GM12891 (cell line): ENCODE measurements at regions not wholly inside any gene's neighbourhood (a gene's known extent, or its start where the extent isn't known, plus 50 kb on each side); places are given as distances from the start of the nearest gene placed in this dataset.

ENCODE experiments used
- POLR2A ChIP-seq: IDR thresholded peaks from 2 replicates; pipeline ENCODE4 v1.6.1; 2011; ENCODE audit warnings: low read depth, low read length, control low read depth
- POLR2AphosphoS5 ChIP-seq: IDR thresholded peaks from 2 replicates; pipeline ENCODE4 v1.6.1; 2011; ENCODE audit warnings: low read depth, low read length, control low read depth
- POU2F2 ChIP-seq: IDR thresholded peaks from 2 replicates; pipeline ENCODE4 v1.6.1; 2011; ENCODE audit warnings: low read depth, mild to moderate bottlenecking, control low read depth, low read length, moderate library complexity
- TAF1 ChIP-seq: IDR thresholded peaks from 2 replicates; pipeline ENCODE4 v1.6.1; 2011; ENCODE audit warnings: low read depth, low read length, control low read depth

DNA sequence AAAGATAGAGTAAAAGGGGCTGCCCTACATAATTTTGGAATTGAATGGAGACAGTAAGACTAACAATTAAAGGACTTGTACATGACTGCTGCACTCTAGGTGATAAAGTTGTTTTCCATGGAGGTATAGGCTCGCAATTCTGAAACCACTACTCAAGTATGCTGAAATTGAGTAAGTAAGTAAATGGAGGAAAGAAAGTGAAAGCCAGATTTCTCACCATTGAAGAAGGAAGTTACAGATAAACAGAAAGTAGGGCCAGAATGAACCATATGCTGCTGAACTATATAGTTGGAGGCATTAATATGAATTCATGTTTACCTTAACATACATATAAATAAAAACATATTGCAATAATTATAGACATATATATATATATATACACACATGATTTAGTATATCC is 225.7 kb upstream of the ST6GAL2 start:
- TF ChIP-seq POLR2AphosphoS5 (no peak), POLR2A (no peak), POU2F2 (no peak), TAF1 (no peak)
